GM12864 (cell line): ENCODE measurements at regions not wholly inside any gene's neighbourhood (a gene's known extent, or its start where the extent isn't known, plus 50 kb on each side); places are given as distances from the start of the nearest gene placed in this dataset.

Experiments used
- DNase-seq: peaks from one replicate; pipeline ENCODE4 v3.0.0-alpha.2; 2011; ENCODE audit warnings: low read depth
- H3K4me3 ChIP-seq: 2 replicates; pipeline ENCODE4 v1.5.1; 2011; ENCODE audit warnings: mild to moderate bottlenecking, low read depth, low read length, control low read depth
- TF ChIP-seq, protein P1 (sequence below): IDR thresholded peaks from 2 replicates; pipeline ENCODE4 v1.5.1; 2011; ENCODE audit warnings: low read depth, mild to moderate bottlenecking, moderate library complexity, low read length, control low read depth, inconsistent platforms; ENCODE audit errors: missing control alignments

DNA sequence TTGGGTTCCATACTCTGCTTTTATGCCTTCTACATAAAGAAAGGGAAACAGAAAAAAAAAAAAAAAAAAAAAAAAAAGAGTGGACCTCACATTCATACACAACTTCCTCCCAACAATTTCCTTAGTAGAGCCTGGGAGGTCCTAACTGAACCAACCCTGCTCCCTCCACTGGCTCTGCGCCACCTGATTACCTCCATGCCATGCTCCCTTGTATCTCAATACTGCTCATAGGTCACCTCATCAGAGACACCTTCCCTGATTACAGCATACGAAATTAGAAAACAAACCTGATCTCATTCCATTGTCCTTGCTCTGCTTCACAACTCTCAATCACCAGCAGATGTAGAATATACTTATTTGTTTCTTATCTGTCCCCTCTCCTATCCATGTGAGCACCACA is 134.2 kb upstream of the EYA4 start:
- H3K4me3 ChIP-seq = no peak overlapping the region
- TF ChIP-seq, protein P1, sequence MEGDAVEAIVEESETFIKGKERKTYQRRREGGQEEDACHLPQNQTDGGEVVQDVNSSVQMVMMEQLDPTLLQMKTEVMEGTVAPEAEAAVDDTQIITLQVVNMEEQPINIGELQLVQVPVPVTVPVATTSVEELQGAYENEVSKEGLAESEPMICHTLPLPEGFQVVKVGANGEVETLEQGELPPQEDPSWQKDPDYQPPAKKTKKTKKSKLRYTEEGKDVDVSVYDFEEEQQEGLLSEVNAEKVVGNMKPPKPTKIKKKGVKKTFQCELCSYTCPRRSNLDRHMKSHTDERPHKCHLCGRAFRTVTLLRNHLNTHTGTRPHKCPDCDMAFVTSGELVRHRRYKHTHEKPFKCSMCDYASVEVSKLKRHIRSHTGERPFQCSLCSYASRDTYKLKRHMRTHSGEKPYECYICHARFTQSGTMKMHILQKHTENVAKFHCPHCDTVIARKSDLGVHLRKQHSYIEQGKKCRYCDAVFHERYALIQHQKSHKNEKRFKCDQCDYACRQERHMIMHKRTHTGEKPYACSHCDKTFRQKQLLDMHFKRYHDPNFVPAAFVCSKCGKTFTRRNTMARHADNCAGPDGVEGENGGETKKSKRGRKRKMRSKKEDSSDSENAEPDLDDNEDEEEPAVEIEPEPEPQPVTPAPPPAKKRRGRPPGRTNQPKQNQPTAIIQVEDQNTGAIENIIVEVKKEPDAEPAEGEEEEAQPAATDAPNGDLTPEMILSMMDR = no peak
- DNase-seq = no peak

DNA sequence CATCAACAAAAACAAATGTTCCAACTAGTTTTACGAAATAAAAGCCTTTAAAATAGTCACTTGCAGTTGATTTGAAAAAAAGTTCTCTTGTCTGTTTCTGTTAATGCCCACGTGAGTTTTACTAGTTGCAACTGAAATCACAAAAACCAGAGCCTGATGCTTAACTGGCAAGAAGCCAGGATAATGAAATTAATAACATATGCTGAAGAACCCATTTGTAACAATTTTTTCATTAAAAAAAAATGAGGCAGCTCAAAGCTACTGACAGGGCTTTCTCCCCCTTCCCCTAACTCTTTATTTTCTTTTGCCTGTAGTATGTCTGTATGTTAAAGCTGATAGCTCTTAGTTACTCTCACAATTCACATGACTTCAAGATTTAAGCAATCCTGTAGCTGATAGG is 132.7 kb upstream of the EYA4 start:
- no peak overlapping the region for H3K4me3 ChIP-seq
- DNase-seq = no peak
- TF ChIP-seq, protein P1 = no peak

DNA sequence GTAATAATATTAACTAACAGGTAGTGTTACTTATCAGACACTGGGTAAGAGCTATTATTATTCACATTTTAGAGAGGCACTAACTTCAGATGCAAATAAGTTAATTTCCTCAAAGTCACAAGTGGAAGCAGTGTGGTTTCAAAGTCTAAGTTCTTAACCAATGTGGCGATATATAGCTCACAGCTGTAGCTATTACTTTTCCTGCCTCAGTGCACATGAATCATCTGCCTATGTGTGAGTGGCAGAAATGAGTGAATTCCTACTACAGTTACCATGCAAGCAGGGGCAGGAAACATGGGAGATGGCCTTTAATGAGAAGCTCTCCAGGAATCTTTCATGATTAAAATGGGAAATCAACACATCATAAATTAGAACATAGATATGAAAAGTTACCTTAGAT is 126.2 kb upstream of the EYA4 start:
- no peak overlapping the region for H3K4me3 ChIP-seq
- TF ChIP-seq, protein P1 = no peak
- DNase-seq = no peak

DNA sequence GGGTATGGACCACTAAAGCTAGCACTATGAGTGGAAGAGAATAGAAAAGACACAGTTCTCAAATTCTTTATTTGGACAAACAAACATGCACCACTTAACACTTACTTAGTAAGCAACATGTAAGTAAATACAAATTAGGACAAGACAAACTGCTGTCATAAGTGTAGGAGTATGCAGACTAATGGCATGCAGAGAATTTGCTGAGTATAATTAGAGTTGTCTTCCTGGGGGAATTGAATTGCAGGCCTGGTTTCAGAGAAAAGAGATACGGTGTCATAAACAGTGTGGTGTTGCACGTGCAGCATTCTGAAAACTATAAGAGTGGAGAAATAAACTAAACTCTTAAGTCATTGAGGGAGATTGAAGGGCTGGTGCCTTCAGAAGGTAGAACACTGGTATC is 125.2 kb upstream of the EYA4 start:
- H3K4me3 ChIP-seq = no peak overlapping the region
- TF ChIP-seq, protein P1 = no peak
- DNase-seq = no peak

DNA sequence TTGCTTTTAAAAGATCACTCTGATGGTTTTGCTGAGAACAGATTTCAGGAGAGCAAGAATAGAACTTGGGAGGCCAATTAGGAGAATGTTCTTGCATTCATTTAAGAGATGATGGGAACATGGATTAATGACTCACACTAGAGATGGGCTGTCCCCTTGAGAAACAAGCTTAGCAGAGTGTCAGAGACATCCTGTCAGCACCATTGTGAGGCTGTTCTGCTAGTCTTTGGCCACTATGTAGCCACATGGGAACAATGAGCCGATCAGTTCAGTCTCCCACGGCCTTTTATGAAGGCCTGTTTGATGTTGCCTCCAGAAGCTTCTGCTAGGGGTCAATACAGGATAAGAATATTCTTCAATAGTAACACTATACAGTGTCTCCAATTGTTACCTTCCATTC is 113.0 kb upstream of the EYA4 start:
- no peak for DNase-seq
- TF ChIP-seq, protein P1 = no peak
- H3K4me3 ChIP-seq = no peak overlapping the region

DNA sequence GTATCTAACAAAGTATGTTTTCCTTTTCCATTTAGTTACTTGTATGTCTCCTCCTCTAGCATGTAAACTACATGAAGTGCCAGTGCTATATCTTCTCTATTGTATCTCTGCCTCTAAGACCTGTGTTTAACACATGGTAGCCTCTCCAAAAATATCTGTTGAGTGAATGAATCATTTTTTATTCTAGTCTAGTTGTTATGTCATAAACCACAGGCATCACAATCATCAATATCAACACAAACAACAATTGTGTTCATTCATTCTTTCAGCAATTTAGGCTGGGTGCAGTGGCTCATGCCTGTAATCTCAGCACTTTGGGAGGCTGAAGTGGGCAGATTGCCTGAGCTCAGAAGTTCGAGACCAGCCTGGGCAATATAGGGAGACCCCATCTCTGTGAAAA is 111.6 kb upstream of the EYA4 start:
- no peak overlapping the region for H3K4me3 ChIP-seq
- TF ChIP-seq, protein P1 = no peak
- no peak for DNase-seq

DNA sequence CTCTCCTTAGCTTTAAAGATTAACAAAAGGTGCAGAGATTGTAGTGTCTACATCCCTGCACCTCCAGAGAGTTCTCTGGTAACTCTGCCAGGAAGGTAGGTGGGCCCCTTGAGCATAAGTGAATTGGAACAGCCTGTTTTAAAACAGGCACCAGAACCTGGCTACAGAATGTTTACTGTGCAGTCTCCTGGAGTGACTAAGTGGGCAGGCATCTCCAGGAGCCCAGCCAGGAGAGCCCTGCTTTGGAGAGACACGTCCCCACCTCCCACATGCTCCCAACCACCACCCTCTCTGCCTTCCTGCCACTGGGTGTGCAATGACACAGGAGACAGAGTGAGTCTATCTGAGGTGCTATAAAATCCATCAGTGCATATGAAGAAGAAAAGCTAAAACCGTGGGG is 110.3 kb upstream of the EYA4 start:
- no peak overlapping the region for H3K4me3 ChIP-seq
- TF ChIP-seq, protein P1 = no peak
- no peak for DNase-seq
